H1 (cell line): ENCODE measurements at regions not wholly inside any gene's neighbourhood (a gene's known extent, or its start where the extent isn't known, plus 50 kb on each side); places are given as distances from the start of the nearest gene placed in this dataset.
A peak's percentile ranks its signal among the peaks of the same experiment; 100 is the strongest.

ENCODE experiments used
- CTCF ChIA-PET: fragments of 300-600 bp; sonication (Branson Sonifier 250); formaldehyde crosslinking; loops from one replicate; lab custom pipeline; 2021; ENCODE audit not compliant: partially characterized antibody; lab: Charles Lee
- POLR2A ChIA-PET: fragments of 300-600 bp; sonication (Branson Sonifier 250); formaldehyde crosslinking; loops from one replicate; lab custom pipeline; 2021; ENCODE audit warnings: inconsistent platforms; ENCODE audit not compliant: partially characterized antibody; lab: Charles Lee
- DNase-seq, 2 experiments: peaks; one replicate each; pipeline versions ENCODE4 v3.0.0 to v3.0.0-alpha.2; 2010 to 2022; ENCODE audit warnings: low spot score in 2 of 2, low read depth in 1 of 2, mixed read lengths in 1 of 2
- FAIRE-seq: peaks from 2 replicates; lab custom pipeline; 2011; peaks lifted over from hg19 to GRCh38; lab: Jason Lieb, UNC
- H2AFZ ChIP-seq: 2 replicates; pipeline ENCODE4 v1.8.1; 2012; ENCODE audit warnings: low read length, inconsistent platforms
- H2AK5ac ChIP-seq: 2 replicates; pipeline ENCODE4 v1.6.1; 2013; ENCODE audit warnings: low read depth, low read length
- H2BK120ac ChIP-seq: replicated peaks from 2 replicates; pipeline ENCODE3; 2013; ENCODE audit warnings: low read depth, low read length, inconsistent platforms
- H2BK12ac ChIP-seq: 2 replicates; pipeline ENCODE4 v1.6.1; 2013; ENCODE audit warnings: low read depth, low read length
- H2BK15ac ChIP-seq: 2 replicates; pipeline ENCODE4 v1.6.1; 2013; ENCODE audit warnings: low read length
- H2BK20ac ChIP-seq: 2 replicates; pipeline ENCODE4 v1.6.1; 2013; ENCODE audit warnings: low read length
- H2BK5ac ChIP-seq: 2 replicates; pipeline ENCODE4 v1.6.1; 2013; ENCODE audit warnings: low read depth, low read length
- H3K14ac ChIP-seq: 2 replicates; pipeline ENCODE4 v1.6.1; 2013; ENCODE audit warnings: inconsistent platforms; ENCODE audit not compliant: insufficient read length
- H3K18ac ChIP-seq: 2 replicates; pipeline ENCODE4 v1.6.1; 2013; ENCODE audit warnings: low read length; ENCODE audit errors: extremely low read depth
- H3K23ac ChIP-seq: 2 replicates; pipeline ENCODE4 v1.6.1; 2013; ENCODE audit warnings: inconsistent platforms; ENCODE audit not compliant: insufficient read length
- H3K23me2 ChIP-seq: 2 replicates; pipeline ENCODE4 v1.6.1; 2013; ENCODE audit warnings: low read depth, low read length
- H3K27ac ChIP-seq: 2 replicates; pipeline ENCODE4 v1.6.1; 2011; ENCODE audit warnings: low read depth, low read length, inconsistent platforms
- H3K27me3 ChIP-seq, 4 experiments: replicated peaks in 1 of 4; 1 replicate in 1 of 4; 2 replicates in 3 of 4; pipeline versions ENCODE4 v1.6.1 to v1.8.1; 2011 to 2013; ENCODE audit warnings: low read length in 3 of 4, mild to moderate bottlenecking in 3 of 4, inconsistent platforms in 2 of 4, mixed read lengths in 2 of 4, moderate library complexity in 1 of 4; ENCODE audit not compliant: control insufficient read depth in 3 of 4, insufficient read depth in 3 of 4; ENCODE audit errors: extremely low read depth in 1 of 4
- H3K36me3 ChIP-seq, 4 experiments: 2 replicates each; pipeline versions ENCODE4 v1.6.1 to v1.8.1; 2011 to 2013; ENCODE audit warnings: mild to moderate bottlenecking in 4 of 4, low read length in 3 of 4, moderate library complexity in 2 of 4, control low read depth in 1 of 4, inconsistent platforms in 1 of 4; ENCODE audit not compliant: insufficient read depth in 4 of 4, control insufficient read depth in 2 of 4
- H3K4ac ChIP-seq: replicated peaks from 2 replicates; pipeline ENCODE3; 2013; ENCODE audit warnings: low read length, low read depth, mixed read lengths, inconsistent platforms; ENCODE audit not compliant: insufficient read length
- H3K4me1 ChIP-seq, 4 experiments: replicated peaks in 1 of 4; 1 replicate in 1 of 4; 2 replicates in 3 of 4; pipeline versions ENCODE4 v1.6.1 to v1.8.1; 2011 to 2013; ENCODE audit warnings: low read length in 3 of 4, inconsistent platforms in 2 of 4, mixed read lengths in 1 of 4; ENCODE audit not compliant: insufficient read depth in 4 of 4, control insufficient read depth in 3 of 4
- H3K4me2 ChIP-seq, 2 experiments: 2 replicates each; pipeline versions ENCODE4 v1.6.1 to v1.8.1; 2011 to 2013; ENCODE audit warnings: low read depth in 2 of 2, low read length in 2 of 2, control low read depth in 1 of 2, inconsistent platforms in 1 of 2, mild to moderate bottlenecking in 1 of 2; ENCODE audit not compliant: insufficient read depth in 1 of 2
- H3K4me3 ChIP-seq, 4 experiments: fragments of 200-600, 300-600 bp in 1 of 4; sonication (generic), shearing (Covaris generic), sonication (Bioruptor Twin) in 1 of 4; 2 replicates each; pipeline versions ENCODE4 v1.5.1 to v1.8.1; 2011 to 2016; ENCODE audit warnings: low read length in 4 of 4, low read depth in 3 of 4, control low read depth in 2 of 4, inconsistent platforms in 2 of 4, mild to moderate bottlenecking in 2 of 4, mixed read lengths in 1 of 4, moderate library complexity in 1 of 4; ENCODE audit not compliant: insufficient read depth in 2 of 4; ENCODE audit errors: extremely low read depth in 1 of 4
- H3K56ac ChIP-seq: replicated peaks from 2 replicates; pipeline ENCODE3; 2013; ENCODE audit warnings: low read depth, mild to moderate bottlenecking, mixed read lengths, low read length, inconsistent platforms; ENCODE audit not compliant: insufficient read length
- H3K79me1 ChIP-seq: 2 replicates; pipeline ENCODE4 v1.6.1; 2013; ENCODE audit warnings: low read depth, low read length, control low read depth
- H3K79me2 ChIP-seq, 2 experiments: 2 replicates each; pipeline versions ENCODE4 v1.6.1 to v1.8.1; 2012 to 2013; ENCODE audit warnings: low read length in 2 of 2, mild to moderate bottlenecking in 2 of 2, inconsistent platforms in 1 of 2; ENCODE audit not compliant: insufficient read depth in 2 of 2, control insufficient read depth in 1 of 2
- H3K9ac ChIP-seq, 4 experiments: replicated peaks in 1 of 4; 1 replicate in 1 of 4; 2 replicates in 3 of 4; pipeline versions ENCODE4 v1.6.1 to v1.8.1; 2011 to 2013; ENCODE audit warnings: low read depth in 3 of 4, low read length in 3 of 4, control low read depth in 2 of 4, mild to moderate bottlenecking in 2 of 4, moderate library complexity in 2 of 4, inconsistent platforms in 1 of 4; ENCODE audit errors: extremely low read depth in 1 of 4
- H3K9me3 ChIP-seq, 2 experiments: 2 replicates each; pipeline versions ENCODE4 v1.6.1 to v1.8.1; 2012 to 2013; ENCODE audit warnings: mild to moderate bottlenecking in 2 of 2, moderate library complexity in 2 of 2, control low read depth in 1 of 2, inconsistent platforms in 1 of 2, low read depth in 1 of 2, low read length in 1 of 2, mixed read lengths in 1 of 2; ENCODE audit not compliant: insufficient read depth in 2 of 2
- H4K20me1 ChIP-seq, 2 experiments: replicated peaks in 1 of 2; 2 replicates each; pipeline versions ENCODE3 to v1.8.1; 2011 to 2013; ENCODE audit warnings: inconsistent platforms in 2 of 2, low read length in 2 of 2, mild to moderate bottlenecking in 1 of 2; ENCODE audit not compliant: insufficient read depth in 2 of 2, control insufficient read depth in 1 of 2
- H4K5ac ChIP-seq: 2 replicates; pipeline ENCODE4 v1.6.1; 2013; ENCODE audit warnings: low read length, low read depth, mixed read lengths, inconsistent platforms; ENCODE audit not compliant: insufficient read length
- H4K8ac ChIP-seq: 2 replicates; pipeline ENCODE4 v1.8.0; 2013; ENCODE audit warnings: mild to moderate bottlenecking, moderate library complexity, low read length, inconsistent platforms; ENCODE audit not compliant: insufficient read depth; ENCODE audit errors: extremely low read depth
- H4K91ac ChIP-seq: replicated peaks from 2 replicates; pipeline ENCODE3; 2013; ENCODE audit warnings: low read length, mixed read lengths, inconsistent platforms; ENCODE audit not compliant: insufficient read length
- CBX5 ChIP-seq: fragments of 300-800, 300-1000 bp; sonication (generic); IDR thresholded peaks from 2 replicates; pipeline ENCODE4 v1.7.1; 2016; ENCODE audit warnings: antibody characterized with exemption, low read length, low read depth
- CBX8 ChIP-seq: fragments of 300-800, 300-1000 bp; sonication (generic); IDR thresholded peaks from 2 replicates; pipeline ENCODE4 v1.7.1; 2016; ENCODE audit warnings: low read depth, low read length, borderline replicate concordance
- CHD2 ChIP-seq: IDR thresholded peaks from 2 replicates; pipeline ENCODE4 v1.6.1; 2012; ENCODE audit warnings: low read length, improper control_type of control experiment
- EGR1 ChIP-seq: IDR thresholded peaks from 2 replicates; pipeline ENCODE4 v1.6.1; 2011; ENCODE audit warnings: low read depth, low read length, borderline replicate concordance
- GABPA ChIP-seq: IDR thresholded peaks from 2 replicates; pipeline ENCODE4 v1.6.1; 2011; ENCODE audit warnings: mild to moderate bottlenecking, low read length, moderate library complexity, borderline replicate concordance; ENCODE audit not compliant: insufficient read depth
- HDAC6 ChIP-seq: IDR thresholded peaks from one replicate; pipeline ENCODE4 v1.7.1; 2012; ENCODE audit warnings: low read depth, mild to moderate bottlenecking, inconsistent platforms, low read length, moderate library complexity
- JUN ChIP-seq: IDR thresholded peaks from 2 replicates; pipeline ENCODE4 v1.6.1; 2011; ENCODE audit warnings: low read depth, mild to moderate bottlenecking, improper control_type of control experiment, low read length
- KDM1A ChIP-seq: fragments of 200-600, 300-600 bp; sonication (generic); IDR thresholded peaks from 2 replicates; pipeline ENCODE4 v1.7.1; 2016; ENCODE audit warnings: mild to moderate bottlenecking, low read length, borderline replicate concordance
- MAX ChIP-seq: IDR thresholded peaks from 2 replicates; pipeline ENCODE4 v1.6.1; 2012; ENCODE audit warnings: inconsistent platforms
- POU5F1 ChIP-seq: IDR thresholded peaks from 2 replicates; pipeline ENCODE4 v1.6.1; 2011; ENCODE audit warnings: low read depth, mild to moderate bottlenecking, low read length, moderate library complexity
- RNF2 ChIP-seq: fragments of 200-900, 300-1000 bp; sonication (generic); IDR thresholded peaks from 2 replicates; pipeline ENCODE4 v1.7.1; 2016; ENCODE audit warnings: borderline replicate concordance, low read depth, mild to moderate bottlenecking, antibody characterized with exemption, low read length; ENCODE audit not compliant: poor library complexity, severe bottlenecking; ENCODE audit errors: missing control alignments
- SIRT6 ChIP-seq: IDR thresholded peaks from one replicate; pipeline ENCODE4 v1.7.1; 2012; ENCODE audit warnings: low read length, inconsistent platforms
- SIX5 ChIP-seq: IDR thresholded peaks from 2 replicates; pipeline ENCODE4 v1.6.1; 2011; ENCODE audit warnings: mild to moderate bottlenecking, low read depth, low read length
- SP4 ChIP-seq: IDR thresholded peaks from 2 replicates; pipeline ENCODE4 v1.6.1; 2012; ENCODE audit warnings: low read length, inconsistent platforms
- TBP ChIP-seq: IDR thresholded peaks from 2 replicates; pipeline ENCODE4 v1.6.1; 2011; ENCODE audit warnings: low read depth, low read length, improper control_type of control experiment
- ZNF274 ChIP-seq: IDR thresholded peaks from 2 replicates; pipeline ENCODE4 v1.7.0; 2012; ENCODE audit warnings: low read length, borderline replicate concordance; ENCODE audit errors: extremely low read depth
- WGBS, 2 experiments: shearing (Covaris generic) in 1 of 2; methylation state at CpG; one replicate each; pipeline versions ENCODE4 v1.1.6 to v1.1.7; 2013 to 2015; ENCODE audit warnings: low lambda C conversion rate in 2 of 2, mixed read lengths in 2 of 2, inconsistent platforms in 1 of 2, low coverage in 1 of 2, missing lambda C conversion rate in 1 of 2; ENCODE audit not compliant: insufficient replicate concordance in 2 of 2, insufficient coverage in 1 of 2, insufficient read length in 1 of 2; ENCODE audit errors: extremely low coverage in 1 of 2, missing lambda C conversion rate in 1 of 2; 5-methylcytosine and 5-hydroxymethylcytosine counted together

DNA sequence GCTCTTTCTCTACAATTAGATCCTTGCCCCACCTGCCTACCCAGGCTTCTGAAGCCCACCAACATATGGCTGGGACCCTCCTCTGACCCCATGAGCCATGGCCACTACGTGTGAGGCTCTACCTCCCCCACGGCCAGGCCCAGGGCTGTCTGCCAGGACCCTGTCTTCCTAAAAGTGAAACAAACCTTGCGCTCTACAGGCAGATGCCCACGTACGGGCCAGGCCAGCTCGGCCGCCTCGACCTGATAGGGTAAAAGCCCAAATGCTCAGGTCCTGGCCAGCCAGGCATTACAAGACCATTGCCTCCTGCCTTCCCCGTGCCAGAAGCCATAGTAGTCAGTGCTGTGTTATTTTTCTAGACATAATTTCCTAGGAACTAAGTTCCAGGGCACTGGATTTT, 1496.4 kb downstream of the BRD1 start:
- Histone ChIP-seq H3K4me2 (no peak overlapping the region), H3K79me1 (no peaks in the 10 kb centered on the region), H4K5ac (no peak overlapping the region), H3K9ac (no peak overlapping the region), H3K23ac (no peak overlapping the region), H4K91ac (no peak overlapping the region), H2AFZ (no peak overlapping the region), H2BK20ac (no peak overlapping the region), H4K8ac (no peak overlapping the region), H3K4me1 (no peaks in the 10 kb centered on the region; a peak in 1 of 7 replicates), H2AK5ac (no peak overlapping the region), H3K23me2 (peaks cover 6% of the 10 kb centered on the region; the same call in 1 of the 2 replicates), H3K4me3 (no peak overlapping the region), H2BK12ac (no peak overlapping the region), H3K4ac (no peak overlapping the region), H2BK5ac (no peak overlapping the region), H2BK15ac (0 out of 2 replicates have a peak overlapping the region, but pooled peaks have one; percentile 46), H3K27ac (no peak overlapping the region), H4K20me1 (peaks cover 0 to 5% of the 10 kb centered on the region in 2 experiments), H3K14ac (no peak overlapping the region), H3K9me3 (peaks cover 6% of the 10 kb centered on the region in 2 experiments; a peak in 3 of 4 replicates), H2BK120ac (no peak overlapping the region), H3K79me2 (no peaks in the 10 kb centered on the region), H3K18ac (no peak overlapping the region), H3K56ac (no peak overlapping the region), H3K27me3 (no peaks in the 10 kb centered on the region), H3K36me3 (no peaks in the 10 kb centered on the region)
- ChIA-PET POLR2A (no interaction called here), CTCF (no interaction called here)
- WGBS, 2 experiments, result 87% methylated on average over 9 of the region's 9 CpGs; no CpG with 5 or more reads in 1 of the 2 experiments
- no peak for DNase-seq
- FAIRE-seq, result no peak
- no peak for TF ChIP-seq SIX5
- TF ChIP-seq CBX8, result no peak
- TF ChIP-seq TBP, result no peak
- TF ChIP-seq JUN, result no peak
- no peak for TF ChIP-seq HDAC6
- TF ChIP-seq ZNF274, result no peak
- no peak for TF ChIP-seq CBX5
- TF ChIP-seq EGR1, result no peak
- TF ChIP-seq SIRT6, result no peak
- no peak for TF ChIP-seq CHD2
- no peak for TF ChIP-seq KDM1A
- TF ChIP-seq SP4, result no peak
- no peak for TF ChIP-seq GABPA
- no peak for TF ChIP-seq MAX
- no peak for TF ChIP-seq POU5F1
- no peak for TF ChIP-seq RNF2
